ENCODE measurements at regions not wholly inside any gene's neighbourhood (a gene's known extent, or its start where the extent isn't known, plus 50 kb on each side); places are given as distances from the start of the nearest gene placed in this dataset.

- TF ChIP-seq POLR2A (IDR thresholded peaks at IDR 0.05) (no peak), CTCF (IDR thresholded peaks at IDR 0.05) (no peak)
Observed at GRCh38 chr5:136666970-136667620, 301.8 kb upstream of the TRPC7 start.
